ENCODE measurements at regions not wholly inside any gene's neighbourhood (a gene's known extent, or its start where the extent isn't known, plus 50 kb on each side); places are given as distances from the start of the nearest gene placed in this dataset.

DNA sequence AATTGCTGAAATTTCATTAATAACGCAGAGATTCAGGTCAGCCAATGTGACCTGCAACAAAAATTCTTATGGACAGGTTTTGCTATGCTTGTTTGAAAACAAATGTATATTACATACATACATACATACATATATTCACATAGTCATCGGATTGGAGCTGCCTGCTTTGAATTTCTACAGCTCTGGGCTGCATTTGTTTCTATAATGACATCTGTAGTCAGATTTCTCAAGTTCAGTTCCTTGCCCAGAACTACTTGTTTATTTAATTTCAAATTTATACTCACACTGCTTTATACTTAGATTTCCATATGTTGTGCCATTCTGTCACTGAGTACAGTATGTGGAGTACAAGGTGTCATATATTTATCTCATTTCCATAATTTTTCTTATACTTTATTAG is 2775.0 kb downstream of the PCDH9 start:
- no peak for DNase-seq
- H3K9me3 ChIP-seq (replicated peaks in 1 of 3) = no peaks in the 10 kb centered on the region
- intact Hi-C loops (cut with DNase I) = no loop called here
- H3K27me3 ChIP-seq = no peaks in the 10 kb centered on the region
- no peaks in the 10 kb centered on the region for H3K36me3 ChIP-seq (replicated peaks in 1 of 2)
- no peaks in the 10 kb centered on the region for H3K4me1 ChIP-seq (replicated peaks in 1 of 2)
- 64 to 75% (median 67%) methylated on average over 2 of the region's 2 CpGs for WGBS, 4 donors
- TF ChIP-seq POLR2A (IDR thresholded peaks at IDR 0.05) = no peak
- TF ChIP-seq, protein P1, sequence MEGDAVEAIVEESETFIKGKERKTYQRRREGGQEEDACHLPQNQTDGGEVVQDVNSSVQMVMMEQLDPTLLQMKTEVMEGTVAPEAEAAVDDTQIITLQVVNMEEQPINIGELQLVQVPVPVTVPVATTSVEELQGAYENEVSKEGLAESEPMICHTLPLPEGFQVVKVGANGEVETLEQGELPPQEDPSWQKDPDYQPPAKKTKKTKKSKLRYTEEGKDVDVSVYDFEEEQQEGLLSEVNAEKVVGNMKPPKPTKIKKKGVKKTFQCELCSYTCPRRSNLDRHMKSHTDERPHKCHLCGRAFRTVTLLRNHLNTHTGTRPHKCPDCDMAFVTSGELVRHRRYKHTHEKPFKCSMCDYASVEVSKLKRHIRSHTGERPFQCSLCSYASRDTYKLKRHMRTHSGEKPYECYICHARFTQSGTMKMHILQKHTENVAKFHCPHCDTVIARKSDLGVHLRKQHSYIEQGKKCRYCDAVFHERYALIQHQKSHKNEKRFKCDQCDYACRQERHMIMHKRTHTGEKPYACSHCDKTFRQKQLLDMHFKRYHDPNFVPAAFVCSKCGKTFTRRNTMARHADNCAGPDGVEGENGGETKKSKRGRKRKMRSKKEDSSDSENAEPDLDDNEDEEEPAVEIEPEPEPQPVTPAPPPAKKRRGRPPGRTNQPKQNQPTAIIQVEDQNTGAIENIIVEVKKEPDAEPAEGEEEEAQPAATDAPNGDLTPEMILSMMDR (IDR thresholded peaks at IDR 0.05) = no peak
- no peak overlapping the region for H3K4me3 ChIP-seq
- H3K27ac ChIP-seq = no peak overlapping the region

DNA sequence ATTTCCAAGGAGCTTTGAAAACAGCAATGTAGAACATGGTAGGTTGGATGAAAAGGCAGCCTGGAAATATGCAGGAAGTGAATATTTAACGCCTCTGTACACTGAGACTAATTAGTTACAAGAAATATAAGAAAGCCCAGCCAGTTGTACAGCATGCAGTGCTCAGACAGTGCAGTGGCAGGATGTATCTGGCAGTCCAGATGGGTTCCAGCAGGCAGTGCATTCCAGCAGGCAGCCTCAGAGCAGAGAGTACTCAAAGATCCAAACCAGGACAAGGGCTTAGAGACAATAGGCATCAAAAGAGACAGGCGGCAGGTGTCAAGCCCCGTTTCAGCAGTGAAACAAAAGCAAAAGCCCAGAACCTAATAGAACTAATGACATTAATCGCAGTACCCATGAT is 2776.3 kb downstream of the PCDH9 start:
- intact Hi-C loops (cut with DNase I) = no loop called here
- no peak overlapping the region for H3K27ac ChIP-seq
- TF ChIP-seq POLR2A (IDR thresholded peaks at IDR 0.05) = no peak
- TF ChIP-seq, protein P1 (IDR thresholded peaks at IDR 0.05) = no peak
- H3K4me3 ChIP-seq = no peak overlapping the region
- no peaks in the 10 kb centered on the region for H3K27me3 ChIP-seq
- DNase-seq = no peak
- H3K4me1 ChIP-seq (replicated peaks in 1 of 2) = no peaks in the 10 kb centered on the region
- H3K9me3 ChIP-seq (replicated peaks in 1 of 3) = no peaks in the 10 kb centered on the region
- 64 to 73% (median 71%) methylated on average over 4 of the region's 4 CpGs for WGBS, 4 donors
- H3K36me3 ChIP-seq (replicated peaks in 1 of 2) = no peaks in the 10 kb centered on the region

DNA sequence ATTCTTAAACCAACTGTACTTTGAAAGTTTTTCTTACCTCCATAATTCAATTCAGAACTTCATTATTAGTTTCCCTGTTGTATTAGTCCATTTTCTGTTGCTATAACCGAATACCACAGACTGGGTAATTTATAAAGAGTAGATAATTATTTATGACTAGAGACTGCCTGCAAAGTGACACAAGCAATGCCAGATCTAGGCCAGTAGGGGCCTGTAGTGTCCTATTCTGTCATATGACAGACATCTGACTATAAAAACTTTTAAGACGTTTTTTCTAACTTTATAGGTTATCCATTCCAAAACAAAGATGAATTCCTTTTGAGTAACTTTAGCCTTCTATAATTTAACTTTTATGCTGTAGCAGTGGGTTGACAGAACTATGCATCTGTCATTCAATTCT is 2783.8 kb downstream of the PCDH9 start:
- no peak overlapping the region for H3K4me3 ChIP-seq
- H3K27me3 ChIP-seq = no peaks in the 10 kb centered on the region
- 49 to 59% (median 54%) methylated on average over 2 of the region's 2 CpGs for WGBS, 4 donors
- TF ChIP-seq, protein P1 (IDR thresholded peaks at IDR 0.05) = no peak
- TF ChIP-seq POLR2A (IDR thresholded peaks at IDR 0.05) = no peak
- no peaks in the 10 kb centered on the region for H3K36me3 ChIP-seq (replicated peaks in 1 of 2)
- DNase-seq = no peak
- H3K4me1 ChIP-seq (replicated peaks in 1 of 2) = no peaks in the 10 kb centered on the region
- intact Hi-C loops (cut with DNase I) = no loop called here
- H3K27ac ChIP-seq = no peak overlapping the region
- H3K9me3 ChIP-seq (replicated peaks in 1 of 3) = no peaks in the 10 kb centered on the region

DNA sequence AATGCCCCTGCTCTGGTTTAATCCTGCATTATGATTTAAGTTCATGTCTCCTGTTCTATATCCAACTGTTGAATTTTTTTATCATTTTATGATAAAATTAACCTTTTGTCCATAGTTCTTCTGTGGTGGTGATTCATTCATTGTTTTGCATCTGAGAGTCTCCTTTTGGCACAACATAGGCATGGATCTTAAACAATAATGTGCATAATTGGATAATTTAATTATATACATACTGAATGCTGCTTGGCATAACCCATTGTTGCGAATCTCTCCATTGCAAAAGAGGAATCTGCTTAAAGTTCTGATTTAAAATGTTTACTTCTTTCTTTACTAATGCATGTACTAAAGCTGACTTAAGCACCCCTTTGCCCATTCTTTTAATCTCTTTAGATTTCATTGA is 2788.4 kb downstream of the PCDH9 start:
- Histone ChIP-seq H3K4me3 (no peak overlapping the region), H3K4me1 (replicated peaks in 1 of 2) (no peaks in the 10 kb centered on the region), H3K27me3 (no peaks in the 10 kb centered on the region), H3K36me3 (replicated peaks in 1 of 2) (no peaks in the 10 kb centered on the region), H3K27ac (no peak overlapping the region), H3K9me3 (replicated peaks in 1 of 3) (no peaks in the 10 kb centered on the region)
- WGBS, 4 donors = 84 to 91% (median 88%) methylated on average over 1 of the region's 1 CpG
- DNase-seq = no peak
- no peak for TF ChIP-seq POLR2A (IDR thresholded peaks at IDR 0.05)
- TF ChIP-seq, protein P1 (IDR thresholded peaks at IDR 0.05) = no peak
- intact Hi-C loops (cut with DNase I) = no loop called here
